Upper lobe of right lung (tissue), 1 donor: ENCODE measurements at regions not wholly inside any gene's neighbourhood (a gene's known extent, or its start where the extent isn't known, plus 50 kb on each side); places are given as distances from the start of the nearest gene placed in this dataset.
A peak's percentile ranks its signal among the peaks of the same experiment; 100 is the strongest.

ENCODE experiments used
- ATAC-seq: fragments of 200-7000 bp; cut with Tn5 transposase; one replicate; pipeline ENCODE4 v1.9.1; 2020; ENCODE audit warnings: mild to moderate bottlenecking, moderate library complexity
- DNase-seq: peaks from one replicate; pipeline ENCODE4 v3.0.0-alpha.2; 2020
- H3K27ac ChIP-seq: fragments of 200-600 bp; one replicate; pipeline ENCODE4 v1.8.0; 2022
- H3K27me3 ChIP-seq: fragments of 200-600 bp; one replicate; pipeline ENCODE4 v1.8.0; 2022; ENCODE audit warnings: mild to moderate bottlenecking
- H3K36me3 ChIP-seq: fragments of 200-600 bp; one replicate; pipeline ENCODE4 v1.8.0; 2022
- H3K4me1 ChIP-seq: fragments of 200-600 bp; one replicate; pipeline ENCODE4 v1.8.0; 2022
- H3K4me3 ChIP-seq: fragments of 200-600 bp; one replicate; pipeline ENCODE4 v1.8.0; 2022; ENCODE audit warnings: mild to moderate bottlenecking
- H3K9me3 ChIP-seq: fragments of 200-600 bp; one replicate; pipeline ENCODE4 v1.8.0; 2022
- CTCF ChIP-seq: fragments of 200-600 bp; IDR thresholded peaks from one replicate; pipeline ENCODE4 v1.8.0; 2022; ENCODE audit warnings: antibody characterized with exemption
- intact Hi-C: fragments of 100-400 bp; cut with DNase I; formaldehyde crosslinking; loops from one replicate; pipeline ENCODE4 v1.11.0; 2022
- donor health status: DM: no; HTN: yes; CAD: no; lungs with severe emphysema.

GRCh38 chr1:118303534-118303933 is 118.5 kb upstream of the SPAG17 start:
- peak; percentile 28 for ATAC-seq
- Histone ChIP-seq H3K27me3 (no peaks in the 10 kb centered on the region), H3K4me3 (no peak overlapping the region), H3K36me3 (no peaks in the 10 kb centered on the region), H3K9me3 (no peaks in the 10 kb centered on the region), H3K4me1 (no peaks in the 10 kb centered on the region), H3K27ac (no peak overlapping the region)
- no peak for DNase-seq
- no peak for TF ChIP-seq CTCF
- intact Hi-C loops: no loop called here

GRCh38 chr1:118303064-118303463 is 118.0 kb upstream of the SPAG17 start:
- Histone ChIP-seq H3K36me3 (no peaks in the 10 kb centered on the region), H3K4me3 (no peak overlapping the region), H3K27me3 (no peaks in the 10 kb centered on the region), H3K27ac (no peak overlapping the region), H3K9me3 (no peaks in the 10 kb centered on the region), H3K4me1 (no peaks in the 10 kb centered on the region)
- DNase-seq (no peak), ATAC-seq (no peak)
- intact Hi-C loops: no loop called here
- TF ChIP-seq CTCF: no peak

GRCh38 chr1:118302145-118302544 is 117.1 kb upstream of the SPAG17 start:
- Histone ChIP-seq H3K4me3 (no peak overlapping the region), H3K27ac (no peak overlapping the region), H3K4me1 (no peaks in the 10 kb centered on the region), H3K27me3 (no peaks in the 10 kb centered on the region), H3K9me3 (no peaks in the 10 kb centered on the region), H3K36me3 (no peaks in the 10 kb centered on the region)
- DNase-seq (no peak), ATAC-seq (no peak)
- TF ChIP-seq CTCF: no peak
- intact Hi-C loops: no loop called here

- Histone ChIP-seq H3K36me3 (no peaks in the 10 kb centered on the region), H3K4me3 (no peak overlapping the region), H3K9me3 (no peaks in the 10 kb centered on the region), H3K4me1 (no peaks in the 10 kb centered on the region), H3K27me3 (no peaks in the 10 kb centered on the region), H3K27ac (no peak overlapping the region)
- no peak for TF ChIP-seq CTCF
- no peak for DNase-seq
- ATAC-seq: no peak
- intact Hi-C loops: no loop called here
Measured at GRCh38 chr1:118300808-118301207, 115.8 kb upstream of the SPAG17 start.

GRCh38 chr1:118298397-118298796 is 113.4 kb upstream of the SPAG17 start:
- intact Hi-C loops: no loop called here
- ATAC-seq (no peak), DNase-seq (no peak)
- H3K4me1 ChIP-seq: no peaks in the 10 kb centered on the region
- TF ChIP-seq CTCF: no peak
- no peaks in the 10 kb centered on the region for H3K27me3 ChIP-seq
- H3K27ac ChIP-seq: no peak overlapping the region
- H3K4me3 ChIP-seq: no peak overlapping the region
- no peaks in the 10 kb centered on the region for H3K9me3 ChIP-seq
- no peaks in the 10 kb centered on the region for H3K36me3 ChIP-seq

GRCh38 chr1:118297521-118297920 is 112.5 kb upstream of the SPAG17 start:
- Histone ChIP-seq H3K4me1 (no peaks in the 10 kb centered on the region), H3K9me3 (no peaks in the 10 kb centered on the region), H3K36me3 (no peaks in the 10 kb centered on the region), H3K27ac (no peak overlapping the region), H3K27me3 (no peaks in the 10 kb centered on the region), H3K4me3 (no peak overlapping the region)
- no peak for ATAC-seq
- no peak for TF ChIP-seq CTCF
- intact Hi-C loops: no loop called here
- DNase-seq: no peak
